GM20000 (cell line): ENCODE measurements at regions not wholly inside any gene's neighbourhood (a gene's known extent, or its start where the extent isn't known, plus 50 kb on each side); places are given as distances from the start of the nearest gene placed in this dataset.

Experiments used
- DNase-seq: peaks from one replicate; pipeline ENCODE4 v3.0.0; 2012; ENCODE audit warnings: low spot score
- TF ChIP-seq, protein P1 (sequence below): IDR thresholded peaks from 2 replicates; pipeline ENCODE4 v1.5.1; 2012; ENCODE audit warnings: mild to moderate bottlenecking, control low read depth; ENCODE audit errors: extremely low read depth, missing control alignments

DNA sequence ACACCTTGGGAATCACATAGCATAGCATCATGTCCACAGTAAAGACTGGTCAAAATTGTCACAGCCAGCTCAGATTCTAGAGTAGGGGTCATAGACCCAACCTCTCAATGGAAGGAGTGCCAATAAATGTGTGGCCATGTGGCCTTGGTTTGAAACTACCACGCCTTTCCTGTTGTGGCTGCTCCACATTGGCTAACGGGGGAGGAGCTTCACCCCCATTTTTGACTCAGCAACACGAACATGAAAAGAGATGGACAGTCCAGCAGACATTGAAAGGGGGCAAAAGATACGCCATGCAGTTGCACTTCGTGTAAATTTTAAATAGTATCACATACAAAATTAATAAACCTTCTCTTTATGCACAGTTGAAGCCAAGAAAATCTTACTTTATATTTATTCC lies 78.4 kb upstream of the HIVEP3 start:
- DNase-seq, result no peak
- TF ChIP-seq, protein P1, sequence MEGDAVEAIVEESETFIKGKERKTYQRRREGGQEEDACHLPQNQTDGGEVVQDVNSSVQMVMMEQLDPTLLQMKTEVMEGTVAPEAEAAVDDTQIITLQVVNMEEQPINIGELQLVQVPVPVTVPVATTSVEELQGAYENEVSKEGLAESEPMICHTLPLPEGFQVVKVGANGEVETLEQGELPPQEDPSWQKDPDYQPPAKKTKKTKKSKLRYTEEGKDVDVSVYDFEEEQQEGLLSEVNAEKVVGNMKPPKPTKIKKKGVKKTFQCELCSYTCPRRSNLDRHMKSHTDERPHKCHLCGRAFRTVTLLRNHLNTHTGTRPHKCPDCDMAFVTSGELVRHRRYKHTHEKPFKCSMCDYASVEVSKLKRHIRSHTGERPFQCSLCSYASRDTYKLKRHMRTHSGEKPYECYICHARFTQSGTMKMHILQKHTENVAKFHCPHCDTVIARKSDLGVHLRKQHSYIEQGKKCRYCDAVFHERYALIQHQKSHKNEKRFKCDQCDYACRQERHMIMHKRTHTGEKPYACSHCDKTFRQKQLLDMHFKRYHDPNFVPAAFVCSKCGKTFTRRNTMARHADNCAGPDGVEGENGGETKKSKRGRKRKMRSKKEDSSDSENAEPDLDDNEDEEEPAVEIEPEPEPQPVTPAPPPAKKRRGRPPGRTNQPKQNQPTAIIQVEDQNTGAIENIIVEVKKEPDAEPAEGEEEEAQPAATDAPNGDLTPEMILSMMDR, result no peak

DNA sequence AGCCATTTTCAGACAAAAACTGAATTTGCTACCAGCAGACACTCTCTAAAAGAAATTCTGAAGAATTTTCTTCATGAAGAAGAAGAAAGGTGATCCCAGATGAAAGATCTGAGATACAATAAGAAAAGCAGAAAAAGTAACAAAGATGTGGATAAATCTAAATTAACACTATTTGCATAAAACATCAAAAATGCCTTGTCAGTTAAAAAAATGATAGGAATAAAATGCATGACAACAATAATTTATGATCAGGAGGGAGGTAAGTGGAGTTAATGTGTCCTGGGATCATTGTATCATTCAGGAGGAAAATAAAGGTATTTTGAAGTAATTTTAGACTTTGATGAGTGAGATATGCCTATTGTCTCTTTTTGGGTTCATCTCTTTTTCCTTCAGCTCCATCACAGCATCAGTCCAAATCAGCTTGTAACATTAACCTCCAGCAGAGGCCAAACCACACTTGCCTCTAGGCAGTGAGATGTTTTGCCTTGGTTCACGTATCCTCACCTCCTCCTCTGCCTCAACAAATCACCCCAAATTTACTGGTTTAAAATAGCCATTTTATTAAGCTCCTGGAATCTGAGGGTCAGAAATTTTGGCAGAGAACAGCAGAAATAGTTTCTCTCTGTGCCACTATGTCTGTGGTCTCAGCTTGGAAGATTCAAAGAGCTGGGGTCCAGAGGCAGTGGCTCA lies 76.9 kb upstream of the HIVEP3 start:
- no peak for DNase-seq
- TF ChIP-seq, protein P1, result no peak

DNA sequence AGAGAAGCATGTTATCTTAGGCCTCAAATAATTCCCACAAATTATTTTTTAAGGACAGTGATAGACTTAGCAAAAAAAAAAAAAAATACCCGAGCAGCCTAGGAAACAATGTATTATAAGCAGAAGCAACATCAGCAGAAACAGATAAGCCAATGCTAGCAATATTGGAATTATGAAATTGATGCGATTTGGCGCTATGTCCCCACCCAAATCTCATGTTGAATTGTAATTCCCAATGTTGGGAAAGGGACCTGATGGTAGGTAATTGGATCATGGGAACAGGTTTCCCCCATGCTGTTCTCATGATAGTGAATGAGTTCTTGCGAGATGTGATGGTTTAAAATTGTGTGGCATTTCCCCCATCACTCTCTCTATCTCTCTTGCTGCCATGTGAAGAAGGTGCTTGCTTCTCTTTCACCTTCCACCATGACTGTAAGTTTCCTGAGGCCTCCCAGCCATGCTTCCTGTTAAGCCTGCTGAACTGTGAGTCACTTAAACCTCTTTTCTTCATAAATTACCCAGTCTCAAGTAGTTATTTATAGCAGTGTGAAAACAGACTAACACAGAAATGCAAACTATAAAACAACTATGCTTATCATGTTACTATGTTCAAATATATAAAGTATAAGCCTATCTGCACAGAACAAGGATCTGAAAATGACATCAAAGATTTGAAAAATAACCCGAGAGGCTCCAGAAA lies 75.6 kb upstream of the HIVEP3 start:
- TF ChIP-seq, protein P1, result no peak
- no peak for DNase-seq

DNA sequence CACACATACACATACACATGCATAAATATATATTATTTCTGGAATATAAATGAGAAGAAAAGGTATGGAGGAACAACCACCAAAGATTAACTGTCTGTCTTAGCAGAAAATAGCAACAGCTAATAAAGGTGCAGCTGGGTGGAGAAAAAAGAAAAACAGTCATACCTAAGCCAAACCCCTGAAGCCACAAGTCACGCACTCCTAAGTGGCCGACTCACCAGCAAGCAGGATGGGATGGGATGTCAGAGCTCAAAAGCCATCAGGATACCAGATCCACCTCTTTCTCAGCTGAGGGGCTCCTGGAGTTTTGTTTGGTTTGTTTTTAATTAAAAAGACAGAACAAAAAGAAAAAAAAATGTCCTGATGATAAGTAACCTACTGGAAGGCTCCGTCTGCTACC lies 64.7 kb upstream of the HIVEP3 start:
- TF ChIP-seq, protein P1, result no peak
- no peak for DNase-seq

- TF ChIP-seq, protein P1, result no peak
- DNase-seq, result no peak
These were observed 63.1 kb upstream of the HIVEP3 start for GRCh38 chr1:41981796-41982195.

DNA sequence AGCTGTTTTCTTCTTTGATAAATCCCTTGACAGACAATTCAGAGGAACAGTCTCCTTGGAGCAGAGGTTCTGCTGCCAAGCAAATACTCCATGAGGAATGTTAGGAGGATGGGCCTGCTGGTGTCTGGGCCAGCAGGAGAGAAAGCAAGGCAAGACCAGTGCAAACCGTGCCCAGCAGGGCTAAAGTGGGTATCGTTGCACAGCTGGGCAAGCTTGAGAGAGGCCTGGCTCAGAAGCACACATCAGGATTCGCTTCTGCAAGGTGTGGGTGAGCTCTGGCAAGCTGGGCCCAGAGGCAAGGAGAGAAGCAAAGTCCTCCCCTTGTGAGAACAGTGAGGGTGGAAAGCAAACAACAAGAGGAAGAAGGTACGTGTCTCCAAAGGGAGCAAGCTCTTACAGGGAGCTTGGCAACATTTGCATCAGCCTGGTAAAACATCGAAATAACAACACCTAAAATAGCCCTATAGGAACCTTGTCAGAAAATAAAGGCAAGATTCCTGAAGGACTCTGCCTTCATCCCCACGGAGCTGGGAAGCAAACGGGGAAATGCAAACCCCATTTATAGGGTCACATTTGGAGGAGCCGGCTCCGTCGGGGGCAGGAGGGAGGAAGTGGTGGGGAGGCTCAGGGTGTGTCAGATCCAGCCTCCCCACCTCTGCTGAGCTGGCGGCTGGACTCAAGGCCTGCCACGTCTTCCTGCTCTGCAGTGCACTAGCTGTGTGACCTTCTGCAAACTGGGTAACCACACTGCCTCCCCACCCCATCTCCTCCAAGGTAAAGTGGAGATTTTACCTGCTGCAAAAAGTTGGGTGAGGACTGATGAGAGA lies 62.3 kb upstream of the HIVEP3 start:
- TF ChIP-seq, protein P1, result no peak
- no peak for DNase-seq

DNA sequence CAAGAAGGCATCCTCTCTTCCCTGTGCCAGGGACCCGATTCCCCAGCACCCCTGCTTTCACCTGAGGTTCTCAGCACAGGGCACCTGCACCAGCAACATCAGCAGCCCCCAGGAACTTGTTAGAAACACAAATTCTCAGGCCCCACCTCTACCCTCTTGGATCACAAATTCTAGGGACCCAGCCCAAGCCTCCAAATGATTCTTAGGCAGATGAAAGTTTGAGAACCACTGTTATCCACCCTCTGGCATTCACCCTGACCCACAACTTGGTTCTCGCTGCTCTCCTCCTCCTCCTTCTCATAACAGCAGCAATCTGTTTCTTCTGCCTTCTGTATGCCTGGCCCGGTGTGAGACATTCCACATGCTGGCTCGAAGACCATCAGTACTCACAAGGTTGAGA lies 60.3 kb upstream of the HIVEP3 start:
- TF ChIP-seq, protein P1, result no peak
- no peak for DNase-seq
